B cell (primary cell): ENCODE measurements at regions not wholly inside any gene's neighbourhood (a gene's known extent, or its start where the extent isn't known, plus 50 kb on each side); places are given as distances from the start of the nearest gene placed in this dataset.

Experiments used
- EZH2 ChIP-seq: IDR thresholded peaks from 2 replicates; pipeline ENCODE4 v1.6.1; 2012; ENCODE audit warnings: borderline replicate concordance, low read depth, mild to moderate bottlenecking, moderate library complexity, low read length; ENCODE audit not compliant: insufficient read depth, poor library complexity, severe bottlenecking
- TF ChIP-seq, protein P1 (sequence below): fragments of 200-600 bp; IDR thresholded peaks from one replicate; pipeline ENCODE4 v1.8.0; 2022; ENCODE audit warnings: antibody characterized with exemption, mild to moderate bottlenecking

DNA sequence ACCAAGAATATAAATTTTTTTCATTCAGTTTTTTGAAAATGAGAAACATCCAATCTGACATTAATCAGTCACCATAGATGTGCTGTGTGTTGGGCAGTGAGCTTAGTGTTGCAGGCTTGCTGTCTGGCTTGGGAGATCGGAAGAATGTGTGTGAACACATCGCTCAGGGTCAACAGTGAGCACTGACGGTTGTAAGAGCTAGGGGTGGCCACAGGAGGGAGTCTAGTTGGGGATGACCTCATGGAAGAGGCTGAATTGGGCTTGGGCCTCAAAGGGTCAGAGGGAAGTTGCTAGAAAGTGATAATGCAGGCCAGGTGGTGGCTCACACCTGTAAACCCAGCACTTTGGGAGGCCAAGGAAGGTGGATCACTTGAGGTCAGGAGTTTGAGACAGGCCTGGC, 375.4 kb downstream of the DDX10 start:
- TF ChIP-seq, protein P1, sequence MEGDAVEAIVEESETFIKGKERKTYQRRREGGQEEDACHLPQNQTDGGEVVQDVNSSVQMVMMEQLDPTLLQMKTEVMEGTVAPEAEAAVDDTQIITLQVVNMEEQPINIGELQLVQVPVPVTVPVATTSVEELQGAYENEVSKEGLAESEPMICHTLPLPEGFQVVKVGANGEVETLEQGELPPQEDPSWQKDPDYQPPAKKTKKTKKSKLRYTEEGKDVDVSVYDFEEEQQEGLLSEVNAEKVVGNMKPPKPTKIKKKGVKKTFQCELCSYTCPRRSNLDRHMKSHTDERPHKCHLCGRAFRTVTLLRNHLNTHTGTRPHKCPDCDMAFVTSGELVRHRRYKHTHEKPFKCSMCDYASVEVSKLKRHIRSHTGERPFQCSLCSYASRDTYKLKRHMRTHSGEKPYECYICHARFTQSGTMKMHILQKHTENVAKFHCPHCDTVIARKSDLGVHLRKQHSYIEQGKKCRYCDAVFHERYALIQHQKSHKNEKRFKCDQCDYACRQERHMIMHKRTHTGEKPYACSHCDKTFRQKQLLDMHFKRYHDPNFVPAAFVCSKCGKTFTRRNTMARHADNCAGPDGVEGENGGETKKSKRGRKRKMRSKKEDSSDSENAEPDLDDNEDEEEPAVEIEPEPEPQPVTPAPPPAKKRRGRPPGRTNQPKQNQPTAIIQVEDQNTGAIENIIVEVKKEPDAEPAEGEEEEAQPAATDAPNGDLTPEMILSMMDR: no peak
- no peak for TF ChIP-seq EZH2
